ENCODE measurements at regions not wholly inside any gene's neighbourhood (a gene's known extent, or its start where the extent isn't known, plus 50 kb on each side); places are given as distances from the start of the nearest gene placed in this dataset.

GRCh38 chr1:219304227-219305226 is 130.8 kb downstream of the LYPLAL1 start:
- TF ChIP-seq MAX (IDR thresholded peaks at IDR 0.05) (no peak), CREB1 (IDR thresholded peaks at IDR 0.05; ENCODE audit: low read depth) (no peak), YY1 (IDR thresholded peaks at IDR 0.05; ENCODE audit: low read depth) (no peak), REST (IDR thresholded peaks at IDR 0.05; ENCODE audit: low read depth) (no peak), FOXM1 (IDR thresholded peaks at IDR 0.05; ENCODE audit: borderline replicate concordance, low read depth) (no peak)
